ENCODE measurements at regions not wholly inside any gene's neighbourhood (a gene's known extent, or its start where the extent isn't known, plus 50 kb on each side); places are given as distances from the start of the nearest gene placed in this dataset.

DNA sequence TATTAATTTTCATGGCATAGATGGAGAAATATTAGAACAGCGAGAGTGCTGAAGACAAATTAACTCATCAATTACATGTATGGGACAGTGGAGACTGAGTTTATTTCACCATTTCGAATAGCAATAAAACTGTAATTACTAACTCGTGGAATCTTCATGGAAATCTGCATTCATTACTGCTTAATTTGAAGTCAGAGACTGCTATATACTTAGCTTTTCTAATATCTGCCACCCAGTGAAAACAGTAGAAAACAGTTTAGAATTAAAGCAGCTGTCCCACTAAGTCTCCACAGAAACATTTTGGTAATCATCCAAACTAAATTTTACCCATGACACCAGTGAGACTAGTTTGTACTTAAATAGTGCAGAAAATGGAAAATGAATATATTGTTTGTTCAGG is 56.8 kb downstream of the IZUMO3 start:
- no peak for DNase-seq

DNA sequence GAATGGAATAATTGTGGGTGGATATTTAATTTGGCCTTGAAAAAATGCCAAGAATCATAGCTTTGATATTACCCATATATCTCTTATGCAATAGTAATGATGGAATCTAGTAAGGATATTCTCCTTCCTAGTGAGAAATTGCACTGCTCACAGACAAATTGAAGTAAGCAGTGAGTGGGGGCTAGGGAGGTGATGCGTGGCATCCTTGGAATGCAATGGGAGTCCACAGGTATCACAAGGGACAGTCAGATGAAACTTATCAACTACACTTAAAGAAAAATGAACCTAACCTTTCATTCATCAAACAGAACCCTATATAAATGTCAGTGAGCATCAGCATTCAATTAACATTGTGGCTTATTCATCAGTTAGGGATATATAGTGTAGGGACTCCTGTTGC is 57.8 kb downstream of the IZUMO3 start:
- no peak for DNase-seq

DNA sequence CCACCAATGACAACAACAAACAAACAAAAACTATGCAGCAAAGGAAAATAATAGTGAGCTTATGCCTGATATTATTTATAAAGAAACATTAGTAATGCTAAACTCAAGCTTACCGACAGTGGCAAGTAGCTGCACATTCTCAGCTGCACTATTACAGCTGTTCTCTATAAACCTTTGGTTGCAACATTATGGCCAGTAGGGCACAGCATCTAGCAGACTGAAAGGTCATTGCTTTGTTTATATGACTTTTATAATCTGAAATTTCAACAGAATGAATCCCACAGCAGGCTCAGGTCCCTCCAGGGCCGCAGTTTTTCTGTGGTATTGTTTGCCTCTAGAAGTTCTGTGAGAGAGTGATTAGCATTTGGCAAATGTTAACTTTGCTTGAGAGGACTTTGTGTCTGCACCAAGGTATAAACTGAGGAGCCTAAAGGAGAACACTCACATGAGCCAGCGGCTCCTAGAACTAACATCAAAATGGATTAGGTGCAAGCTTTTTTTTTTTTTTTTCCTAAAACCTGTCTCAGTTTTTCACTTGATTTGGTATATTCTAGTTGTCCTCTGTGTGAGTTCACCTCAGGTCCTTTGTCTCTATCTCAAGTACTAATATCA is 58.3 kb downstream of the IZUMO3 start:
- DNase-seq: no peak

DNA sequence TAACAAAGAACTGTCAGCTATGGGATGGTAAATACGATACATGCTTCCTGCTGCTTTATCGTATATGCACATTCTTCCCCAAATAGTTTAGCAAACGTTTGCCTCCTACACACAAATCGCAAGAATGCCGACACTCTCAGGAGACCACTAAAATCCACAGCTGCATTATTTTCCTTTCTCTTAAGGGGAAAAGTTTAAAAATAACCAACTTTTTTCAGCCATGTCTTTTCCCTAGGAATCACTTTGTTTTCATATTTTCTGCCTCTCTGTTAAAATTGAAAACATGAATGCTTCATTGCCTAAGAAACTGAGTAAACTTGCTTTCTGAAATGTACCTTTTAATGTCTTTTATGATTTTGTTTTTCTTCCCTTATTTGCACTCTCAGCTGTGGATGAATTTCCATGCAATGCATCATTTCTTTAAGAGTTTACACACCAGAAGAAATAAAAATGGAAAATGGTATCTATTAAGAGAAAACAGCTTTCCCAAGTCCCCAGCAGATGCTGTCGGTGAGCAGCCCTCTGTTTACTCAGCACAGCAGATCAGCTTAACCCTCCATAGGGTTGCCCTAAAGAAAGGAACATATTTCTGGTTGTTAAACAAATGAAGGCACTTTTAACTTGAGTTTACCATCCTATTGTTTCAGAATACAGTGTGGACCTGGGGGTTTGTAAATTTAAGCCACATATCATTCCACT is 66.2 kb downstream of the IZUMO3 start:
- peak; percentile 76 for DNase-seq

DNA sequence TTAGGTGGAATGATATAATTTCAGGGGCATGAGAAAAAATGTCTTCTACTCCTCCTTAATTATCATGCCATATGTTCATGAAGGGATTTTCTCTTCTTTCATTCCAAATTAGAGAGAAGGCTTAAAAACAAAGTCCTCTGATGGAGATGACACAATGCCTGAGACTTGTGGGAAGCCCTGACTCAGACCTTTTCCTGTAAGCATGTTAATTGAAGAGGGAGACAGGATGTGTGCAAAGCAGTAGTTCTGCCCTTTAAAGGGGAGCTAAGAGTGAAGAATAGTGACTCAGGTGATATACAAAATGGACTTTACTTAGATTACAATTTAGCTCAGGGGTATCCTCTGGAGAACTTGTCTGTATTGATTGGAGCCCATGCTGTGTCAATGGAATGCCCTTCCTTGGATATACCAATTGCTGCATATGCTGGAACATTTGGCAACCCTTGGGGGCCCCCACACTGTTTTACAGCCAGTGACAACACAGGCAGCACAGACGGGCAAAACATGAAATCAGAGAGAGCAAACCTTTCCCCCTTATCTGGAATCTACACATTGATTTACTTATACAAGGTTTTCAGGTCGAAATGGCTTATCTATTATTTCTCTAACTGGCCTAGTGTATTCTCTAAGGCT is 81.3 kb downstream of the IZUMO3 start:
- peak; percentile 91 for DNase-seq

DNA sequence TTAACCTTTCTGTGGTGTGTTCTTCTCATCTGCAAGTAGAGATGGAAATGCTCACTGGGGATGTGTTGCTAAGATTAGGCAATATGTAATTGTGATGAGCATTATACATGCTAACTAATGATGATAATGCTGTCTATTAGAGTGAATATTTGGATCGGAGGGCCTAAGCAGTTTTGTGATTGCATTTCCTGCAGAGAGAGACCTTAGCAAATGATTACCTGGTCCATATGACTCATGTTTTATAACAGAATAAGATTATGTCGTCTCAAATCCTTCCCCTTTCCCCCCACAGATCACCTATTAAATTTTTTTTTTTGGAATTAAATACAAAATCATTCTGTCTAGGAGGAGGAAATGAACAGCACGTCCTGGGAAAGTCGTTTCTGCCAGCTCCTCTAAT is 82.7 kb downstream of the IZUMO3 start:
- no peak for DNase-seq

DNA sequence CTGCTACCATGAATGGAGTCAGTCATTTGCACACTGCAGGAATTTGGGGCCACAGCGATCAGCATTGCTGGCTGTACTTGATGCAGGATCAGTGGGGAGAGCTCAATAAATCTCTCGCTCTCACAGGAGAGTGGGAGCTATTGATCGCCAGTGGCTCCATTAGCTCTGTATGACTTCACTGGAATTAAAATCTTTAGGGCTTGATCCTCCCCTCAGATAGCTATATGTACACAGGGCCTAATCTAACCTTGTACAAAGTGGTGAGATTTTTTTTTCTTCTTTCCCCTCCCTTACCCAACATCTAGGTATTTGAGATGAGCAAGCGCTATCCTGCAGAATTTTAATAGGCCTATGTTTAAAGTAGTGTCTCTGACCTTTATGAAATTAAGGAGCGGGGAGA is 84.9 kb downstream of the IZUMO3 start:
- no peak for DNase-seq

DNA sequence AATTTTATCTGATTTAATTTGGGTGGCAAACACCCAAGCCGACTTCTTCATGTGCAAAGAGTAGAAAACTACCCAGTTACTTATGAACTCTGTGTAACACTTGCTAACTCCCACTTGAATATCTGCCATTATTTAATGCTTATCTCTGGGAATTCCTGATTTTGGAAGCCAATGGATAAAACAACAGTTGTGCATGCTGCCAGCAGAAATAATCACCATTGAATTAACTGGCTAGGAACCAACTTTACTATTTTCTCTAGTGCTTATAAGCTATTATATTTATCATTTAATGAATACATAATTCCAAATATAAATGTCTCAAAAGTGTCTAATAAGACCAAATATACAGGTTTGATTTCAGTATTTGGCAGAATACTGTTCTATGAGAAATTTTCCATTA is 85.7 kb downstream of the IZUMO3 start:
- DNase-seq: no peak

DNA sequence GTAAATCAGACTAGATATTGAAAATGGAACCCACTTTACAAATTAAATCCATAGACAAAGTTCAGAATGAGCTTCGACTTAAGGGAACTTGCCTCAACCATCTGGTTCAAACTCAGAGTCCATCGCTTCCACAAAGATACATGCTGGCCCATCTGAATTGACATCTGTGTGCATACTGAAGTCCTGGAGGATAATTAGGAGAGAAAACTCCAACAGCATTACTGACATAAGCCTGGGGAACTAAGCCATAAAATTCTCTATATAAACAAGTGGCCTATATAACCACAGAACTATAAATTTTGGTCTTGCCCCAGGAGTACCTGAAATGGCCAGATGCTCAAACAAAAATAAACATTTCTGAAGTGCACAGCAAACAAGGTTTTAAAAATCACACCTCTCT is 94.4 kb downstream of the IZUMO3 start:
- no peak for DNase-seq

DNA sequence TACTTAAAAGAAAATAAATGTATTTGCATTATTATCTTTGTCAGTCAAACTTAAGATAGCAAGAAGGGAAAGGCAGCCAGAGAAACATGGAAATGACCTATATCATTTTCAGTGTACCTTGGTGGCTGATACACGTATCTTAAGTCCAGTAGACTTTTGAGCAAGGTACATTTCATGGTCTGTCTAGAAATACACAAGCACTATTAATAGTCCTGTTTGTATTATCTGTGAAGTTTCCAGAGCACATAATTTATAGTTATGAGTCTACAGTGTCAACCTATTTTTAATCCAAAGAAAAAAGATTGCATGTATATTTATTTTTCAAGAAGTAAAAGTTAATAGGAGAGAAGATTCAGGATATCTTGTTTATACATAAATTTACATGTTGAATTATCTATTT is 95.7 kb downstream of the IZUMO3 start:
- DNase-seq: no peak

DNA sequence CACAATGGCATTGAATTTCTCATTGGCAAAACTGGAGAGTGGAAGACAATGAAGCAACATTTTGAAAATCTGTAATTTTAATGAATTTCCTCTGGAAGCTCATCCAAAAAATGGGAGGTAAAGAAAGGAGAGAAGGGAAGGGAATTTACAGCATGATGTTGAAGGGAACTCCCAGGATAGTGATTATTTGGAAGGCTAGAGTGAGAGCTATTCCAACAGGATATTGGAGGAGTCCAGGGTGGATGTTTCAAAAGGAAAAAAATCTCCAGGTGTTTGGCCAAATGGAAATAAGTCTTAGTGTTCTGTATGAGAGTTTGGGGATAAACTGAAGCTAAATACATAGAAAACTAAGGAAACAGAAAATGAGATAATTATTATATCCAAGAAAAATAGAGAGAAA is 106.2 kb downstream of the IZUMO3 start:
- no peak for DNase-seq

DNA sequence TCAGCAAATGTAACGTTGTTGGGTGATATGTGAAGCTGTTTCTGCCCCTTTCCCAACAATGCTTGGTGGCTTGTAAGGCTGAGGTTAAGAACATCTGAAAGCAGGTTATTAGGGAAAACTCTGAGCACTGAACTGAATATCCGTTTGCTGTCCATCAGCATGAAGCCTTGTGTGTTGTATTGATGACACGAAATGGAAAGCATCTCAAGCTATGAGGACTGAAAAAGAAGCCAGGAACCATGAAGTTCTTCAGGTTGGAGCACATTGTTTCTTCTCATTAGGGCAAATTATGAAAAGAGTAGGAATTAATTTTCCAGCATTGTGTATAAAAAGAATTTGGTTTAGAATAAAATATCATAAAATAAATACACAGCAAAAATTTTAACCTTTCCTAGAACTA is 106.8 kb downstream of the IZUMO3 start:
- DNase-seq: no peak

DNA sequence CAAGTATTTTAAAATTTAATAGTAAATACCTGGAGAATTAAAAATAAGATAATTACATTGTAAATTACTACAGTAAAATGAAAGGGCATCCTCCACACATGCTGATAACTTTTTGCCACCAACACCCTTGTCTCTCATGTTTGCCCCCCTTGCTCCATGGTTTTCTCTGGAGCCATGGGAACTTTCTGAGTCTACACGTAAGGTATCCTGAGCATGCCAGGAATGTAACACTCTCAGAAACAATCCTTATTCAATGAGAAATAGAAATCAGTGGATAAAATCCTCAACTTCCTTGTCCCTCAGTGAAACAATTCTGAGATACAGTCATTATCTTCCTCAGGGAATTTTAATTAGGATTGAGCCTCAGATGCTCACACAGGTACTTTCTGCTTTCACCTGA is 108.9 kb downstream of the IZUMO3 start:
- DNase-seq: peak; percentile 47

DNA sequence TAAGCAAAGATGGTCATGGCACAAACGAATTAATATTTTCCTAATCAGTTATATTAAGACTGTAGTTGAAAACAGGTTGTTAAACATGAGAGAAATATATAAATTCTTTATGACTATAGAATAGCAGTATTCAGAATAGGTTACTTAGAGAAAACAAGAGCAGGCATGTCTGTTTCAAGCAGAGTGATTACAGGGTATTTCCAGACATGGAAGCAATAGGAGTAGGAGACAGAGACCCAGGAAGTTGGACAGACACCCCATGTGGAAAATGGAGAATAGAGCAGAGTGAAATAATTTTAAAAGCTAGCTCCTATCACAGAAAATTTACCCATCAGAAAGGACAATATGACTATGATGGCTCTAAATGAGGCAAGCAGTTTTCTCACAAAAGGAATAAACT is 111.5 kb downstream of the IZUMO3 start:
- no peak for DNase-seq

DNA sequence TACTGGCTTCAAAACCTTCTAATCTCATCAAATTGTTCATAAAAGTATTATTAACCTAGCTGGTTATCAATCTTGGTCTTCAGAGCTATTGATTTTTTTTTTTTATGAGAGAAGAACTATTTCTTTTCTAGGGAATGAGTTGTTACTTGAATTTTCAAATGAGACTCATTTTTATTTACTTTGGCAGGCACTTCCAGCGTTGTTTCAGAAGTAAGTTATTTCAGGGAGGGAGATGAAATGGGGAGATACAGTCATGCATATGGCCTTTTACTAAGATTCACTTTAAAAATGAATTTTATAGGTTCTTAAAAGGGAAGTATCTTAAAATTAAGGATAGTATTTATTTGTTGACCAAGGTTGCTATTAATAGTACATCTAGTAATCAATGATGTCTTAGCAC is 129.6 kb downstream of the IZUMO3 start:
- DNase-seq: peak; percentile 35

DNA sequence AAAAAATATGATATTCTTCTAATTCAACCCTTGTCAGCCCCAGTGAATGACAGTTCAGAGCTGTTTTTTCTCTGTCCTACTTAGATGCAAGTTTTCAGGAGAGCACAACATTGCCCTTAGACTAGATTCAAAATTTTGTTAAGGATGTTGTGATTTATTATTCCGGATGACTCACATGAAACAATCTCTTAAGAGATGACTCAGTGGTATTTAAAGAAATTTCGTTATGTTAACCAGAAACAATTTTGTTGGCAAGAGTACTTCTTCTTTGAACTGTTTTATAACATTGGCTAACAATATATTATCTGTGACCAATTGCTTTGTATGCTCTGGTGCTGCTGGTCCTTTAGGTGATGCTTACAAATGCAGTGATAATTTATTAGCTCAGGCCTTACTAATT is 132.0 kb downstream of the IZUMO3 start:
- peak; percentile 69 for DNase-seq

DNA sequence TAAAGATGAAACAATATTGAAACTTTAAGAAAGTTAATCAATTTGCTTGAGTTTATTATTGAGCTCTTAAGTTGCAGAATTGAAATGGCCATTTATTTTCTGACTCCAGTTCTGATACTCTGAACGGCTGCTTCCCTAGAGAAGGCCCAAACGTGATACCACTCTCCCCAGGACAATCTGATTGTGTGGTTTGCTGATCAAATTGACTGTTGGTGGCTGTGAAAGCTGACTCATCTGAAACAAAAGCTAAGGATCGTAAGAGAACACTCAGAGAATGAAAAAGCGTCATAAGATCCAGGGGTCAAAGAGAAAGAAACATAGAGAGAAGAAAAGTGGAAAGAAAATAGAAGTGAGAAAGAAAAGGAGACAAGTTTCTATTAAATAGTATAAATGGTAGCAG is 147.2 kb downstream of the IZUMO3 start:
- no peak for DNase-seq

DNA sequence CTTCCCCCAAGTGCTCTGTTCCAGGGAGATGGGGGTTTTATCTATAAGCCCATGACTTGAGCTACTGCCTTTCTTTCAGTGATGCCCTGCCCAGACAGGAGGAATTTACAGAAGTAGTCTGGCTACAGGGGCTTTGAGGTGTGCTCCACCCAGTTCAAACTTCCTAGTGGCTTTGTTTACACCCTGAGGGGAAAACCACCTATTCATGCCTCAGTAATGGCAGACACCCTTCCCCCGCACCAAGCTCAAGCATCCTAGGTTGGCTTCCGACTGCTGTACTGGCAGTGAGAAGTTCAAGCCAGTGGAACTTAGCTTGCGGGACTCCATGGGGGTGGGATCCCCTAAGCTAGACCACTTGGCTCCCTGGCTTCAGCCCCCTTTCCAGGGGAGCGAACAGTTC is 154.6 kb downstream of the IZUMO3 start:
- no peak for DNase-seq

DNA sequence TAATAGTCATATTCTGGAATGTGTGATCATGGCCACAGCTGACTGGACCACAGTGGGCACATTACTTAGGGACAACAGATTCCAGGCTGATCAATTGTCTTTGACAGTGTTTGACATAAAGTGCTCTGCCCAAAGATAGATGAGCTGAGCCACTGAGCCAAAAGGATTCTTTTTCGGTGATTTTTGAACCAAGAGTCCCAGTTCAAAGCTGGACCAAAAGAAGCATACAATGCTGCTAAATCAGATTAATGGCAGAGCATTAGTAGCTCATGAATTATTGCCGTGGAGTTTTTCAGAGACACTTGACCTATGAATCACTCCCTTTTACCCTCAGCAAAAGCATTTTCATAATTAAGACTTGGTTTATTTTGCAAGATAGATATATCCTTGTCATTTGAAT is 160.6 kb downstream of the IZUMO3 start:
- DNase-seq: peak; percentile 3

DNA sequence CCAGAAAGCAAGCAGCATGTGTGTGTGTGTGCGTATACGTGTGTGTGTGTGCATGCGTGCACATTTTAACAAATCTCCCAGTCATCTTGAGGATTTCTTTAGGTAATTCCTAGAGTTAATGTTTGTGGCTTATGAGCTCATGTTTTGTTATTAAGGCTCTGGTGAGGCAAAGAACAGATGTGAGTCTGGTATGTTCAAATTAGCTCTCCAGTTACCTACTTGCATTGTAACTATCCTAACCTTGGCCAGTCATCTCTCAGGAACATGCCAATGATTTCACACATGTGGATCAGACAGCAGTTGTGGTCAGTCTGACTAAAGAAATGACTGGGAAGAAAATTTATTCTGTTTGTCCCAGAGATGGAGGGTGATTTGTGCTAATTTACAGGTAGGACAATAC is 163.1 kb downstream of the IZUMO3 start:
- peak; percentile 79 for DNase-seq

DNA sequence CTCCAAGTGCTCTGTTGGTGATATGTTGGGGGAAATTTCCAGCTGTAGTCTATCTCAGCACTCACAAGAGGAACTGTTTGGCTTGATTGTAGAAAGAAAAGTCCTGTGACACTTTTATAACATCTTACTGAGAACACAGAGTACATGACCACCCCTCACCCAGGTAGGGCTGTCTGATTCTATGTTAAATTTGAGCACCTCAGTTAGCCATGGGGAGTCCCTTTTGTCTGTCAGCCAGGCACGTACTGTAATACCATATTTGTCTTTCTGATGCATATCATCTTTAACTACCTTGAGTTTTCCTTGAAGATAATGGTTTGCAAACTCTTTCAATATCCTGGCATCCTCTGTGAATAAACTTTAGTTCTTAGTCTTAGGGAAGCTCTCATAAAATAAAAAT is 164.5 kb downstream of the IZUMO3 start:
- DNase-seq: no peak

DNA sequence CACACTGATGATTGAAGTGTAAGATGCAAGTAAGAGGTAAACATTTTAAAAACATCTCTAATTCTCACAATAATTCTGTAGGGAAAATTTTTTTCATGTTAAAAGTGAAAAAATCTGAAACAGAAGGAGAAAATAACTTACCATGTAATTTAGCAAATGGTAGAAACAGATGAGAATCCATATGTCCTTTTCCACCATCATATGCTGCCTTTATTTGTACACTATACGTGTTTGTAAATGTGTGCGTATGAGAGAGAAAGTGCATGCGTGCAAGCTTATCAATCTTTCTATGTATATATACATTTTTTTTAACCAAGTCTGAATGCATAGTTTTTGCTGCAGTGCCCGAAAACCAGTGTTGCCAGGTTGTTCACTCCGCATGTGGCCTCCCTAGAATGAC is 186.7 kb downstream of the IZUMO3 start:
- no peak for DNase-seq

DNA sequence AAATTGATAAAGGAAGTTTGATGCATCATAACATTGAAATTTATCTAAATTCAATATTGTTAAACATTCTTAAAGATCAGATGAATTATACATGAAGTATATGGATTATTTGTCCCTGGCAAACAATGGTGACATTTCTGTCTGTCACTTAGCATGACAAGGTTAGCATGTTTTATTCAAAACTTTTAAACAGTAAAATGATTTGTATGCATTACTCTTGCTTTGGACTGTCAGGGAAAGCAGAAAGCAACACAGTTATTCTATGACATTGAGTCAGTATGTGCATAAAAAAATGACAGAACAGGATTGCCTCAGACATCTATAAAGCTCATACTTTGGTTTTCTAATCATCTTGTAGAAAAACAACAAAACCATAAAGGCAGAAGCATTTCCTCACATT is 193.7 kb downstream of the IZUMO3 start:
- no peak for DNase-seq

DNA sequence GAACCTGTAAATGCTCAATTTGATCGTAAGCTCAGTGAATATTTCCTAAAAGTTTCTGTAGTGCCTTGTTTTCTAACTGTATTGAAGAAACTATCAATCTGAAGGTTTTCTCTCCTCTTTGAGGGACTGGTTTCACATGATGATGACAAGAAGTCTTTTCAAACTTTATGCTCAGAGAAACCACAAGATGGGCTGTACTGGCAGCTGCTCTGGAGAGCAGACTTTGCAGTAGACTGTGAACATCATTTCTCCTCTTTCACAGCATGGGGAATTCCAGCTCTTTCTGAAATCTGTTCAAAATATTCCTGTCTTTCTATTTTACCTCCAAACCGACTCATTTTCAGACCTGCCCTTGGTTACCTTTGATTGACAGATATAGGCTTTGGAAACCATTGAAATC is 194.4 kb downstream of the IZUMO3 start:
- DNase-seq: no peak

Measured in fibroblast of skin of abdomen (primary cell).